ENCODE measurements at regions not wholly inside any gene's neighbourhood (a gene's known extent, or its start where the extent isn't known, plus 50 kb on each side); places are given as distances from the start of the nearest gene placed in this dataset.
"Not testable (repeated sequence)": the region's sequence is repeated elsewhere in the genome, so short reads cannot be mapped to it uniquely, and the experiment has no call there.

- no peak for DNase-seq
Measured at GRCh38 chr6:11425876-11426275, 111.7 kb upstream of the TMEM170B start.

GRCh38 chr6:11425431-11425871 lies 112.1 kb upstream of the TMEM170B start:
- DNase-seq: no peak

DNA sequence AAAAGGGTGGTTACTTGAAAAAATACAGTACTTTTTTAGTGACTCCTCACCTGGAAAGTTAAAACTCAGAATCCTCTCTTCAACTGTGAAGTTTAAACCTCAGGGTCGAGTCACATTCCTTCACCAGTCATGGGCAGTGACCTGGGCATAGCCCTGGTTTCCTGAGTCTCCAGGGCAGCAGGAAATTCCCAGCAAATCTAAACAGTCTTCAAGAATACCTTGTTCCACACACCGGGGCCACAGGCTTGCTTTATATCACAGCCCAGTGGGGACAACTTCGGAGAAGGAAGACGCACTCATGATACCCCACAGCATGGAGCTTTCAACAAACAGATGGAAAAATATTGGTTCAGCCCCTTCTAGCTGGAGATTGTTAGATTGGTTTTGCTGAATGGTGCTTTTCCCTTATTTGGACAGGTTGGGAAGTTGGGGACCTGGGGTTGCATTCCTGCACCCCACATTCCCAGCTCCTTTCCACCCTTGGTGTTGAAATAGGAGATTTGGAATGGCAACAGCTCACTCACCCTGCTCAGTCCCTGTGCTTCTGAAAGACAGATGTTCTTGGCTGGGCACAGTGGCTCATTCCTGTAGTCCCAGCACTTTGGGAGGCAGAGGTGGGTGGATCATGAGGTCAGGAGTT lies 113.0 kb upstream of the TMEM170B start:
- DNase-seq: no peak

- DNase-seq: no peak
Measured at GRCh38 chr6:11423667-11424066, 113.9 kb upstream of the TMEM170B start.

DNA sequence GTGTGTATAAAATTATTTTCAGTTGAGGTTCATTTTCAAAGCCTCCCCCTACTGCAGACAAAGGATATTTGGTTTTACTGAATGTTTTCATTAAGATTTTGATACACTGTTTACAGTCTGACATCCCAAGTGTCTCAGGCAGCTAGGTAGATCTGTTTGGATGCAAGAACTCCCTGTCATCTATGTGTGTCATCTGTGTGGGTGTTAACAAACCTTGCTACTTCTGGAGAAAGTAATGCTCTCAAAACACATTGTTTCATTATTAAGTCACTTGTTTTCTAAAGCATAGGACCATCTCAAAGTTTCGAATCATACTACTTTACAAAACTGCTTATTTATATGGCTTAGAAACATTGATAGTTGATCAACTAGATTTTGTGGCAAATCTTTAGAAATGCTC lies 114.5 kb upstream of the TMEM170B start:
- DNase-seq: no peak

DNA sequence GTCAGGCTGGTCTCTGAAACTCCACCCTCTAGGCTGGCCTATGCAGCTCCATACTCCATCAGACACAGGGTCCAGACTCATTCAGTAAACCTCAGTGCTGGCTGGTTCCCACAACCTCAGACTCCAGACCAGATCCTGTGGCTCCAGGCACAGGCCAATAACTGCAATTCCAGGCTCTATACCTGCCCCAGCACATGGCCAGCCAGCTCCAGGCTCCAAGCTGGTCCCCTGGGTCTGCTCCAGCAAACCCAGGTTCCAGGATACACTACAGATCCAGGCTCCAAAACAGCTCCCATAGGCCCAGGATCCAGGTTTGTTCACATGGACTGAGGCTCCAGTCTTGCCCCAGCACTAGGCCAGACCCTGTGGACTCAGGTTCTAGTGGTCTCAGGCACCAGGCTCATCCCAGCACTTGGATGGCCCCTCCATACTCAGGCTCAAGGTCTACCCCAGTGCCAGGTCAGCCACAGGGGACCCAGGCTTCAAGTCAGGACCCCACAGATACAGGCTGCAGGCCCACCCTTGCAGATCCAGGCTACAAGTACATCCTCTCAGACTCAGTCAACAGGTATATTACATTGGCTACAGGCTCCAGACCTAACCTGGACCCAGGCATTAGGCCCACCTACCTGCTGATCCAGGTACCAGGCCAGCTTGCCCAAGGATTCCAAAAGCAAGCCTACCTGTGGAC lies 117.6 kb upstream of the TMEM170B start:
- no peak for DNase-seq

- DNase-seq: no peak
Measured at GRCh38 chr6:11418290-11418905, 119.2 kb upstream of the TMEM170B start.

DNA sequence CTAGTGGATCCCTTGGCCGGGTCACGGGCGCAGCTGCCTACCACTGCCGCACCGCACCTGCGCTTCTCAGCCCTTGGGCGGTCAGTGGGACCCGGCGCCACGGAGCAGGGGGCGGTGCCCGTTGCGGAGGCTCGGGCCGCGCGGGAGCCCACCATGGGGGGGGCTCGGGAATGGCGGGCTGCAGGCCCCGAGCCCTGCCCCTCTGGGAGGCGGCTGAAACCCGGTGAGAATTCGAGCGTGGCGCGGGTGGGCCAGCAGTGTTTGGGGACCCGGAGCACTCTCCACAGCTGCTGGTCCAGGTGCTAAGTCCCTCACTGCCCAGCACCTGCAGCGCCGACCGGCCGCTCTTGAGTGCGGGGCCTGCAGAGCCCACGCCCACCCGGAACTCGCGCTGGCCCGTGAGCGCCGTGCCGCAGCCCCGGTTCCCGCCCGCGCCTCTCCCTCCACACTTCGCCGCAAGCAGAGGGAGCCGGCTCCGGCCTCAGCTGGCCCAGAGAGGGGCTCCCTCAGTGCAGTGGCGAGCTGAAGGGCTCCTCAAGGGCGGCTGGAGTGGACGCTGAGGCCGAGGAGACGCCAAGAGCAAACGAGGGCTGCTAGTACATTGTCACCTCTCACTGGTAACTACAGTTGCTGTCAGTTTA lies 120.5 kb upstream of the TMEM170B start:
- no peak for DNase-seq

DNA sequence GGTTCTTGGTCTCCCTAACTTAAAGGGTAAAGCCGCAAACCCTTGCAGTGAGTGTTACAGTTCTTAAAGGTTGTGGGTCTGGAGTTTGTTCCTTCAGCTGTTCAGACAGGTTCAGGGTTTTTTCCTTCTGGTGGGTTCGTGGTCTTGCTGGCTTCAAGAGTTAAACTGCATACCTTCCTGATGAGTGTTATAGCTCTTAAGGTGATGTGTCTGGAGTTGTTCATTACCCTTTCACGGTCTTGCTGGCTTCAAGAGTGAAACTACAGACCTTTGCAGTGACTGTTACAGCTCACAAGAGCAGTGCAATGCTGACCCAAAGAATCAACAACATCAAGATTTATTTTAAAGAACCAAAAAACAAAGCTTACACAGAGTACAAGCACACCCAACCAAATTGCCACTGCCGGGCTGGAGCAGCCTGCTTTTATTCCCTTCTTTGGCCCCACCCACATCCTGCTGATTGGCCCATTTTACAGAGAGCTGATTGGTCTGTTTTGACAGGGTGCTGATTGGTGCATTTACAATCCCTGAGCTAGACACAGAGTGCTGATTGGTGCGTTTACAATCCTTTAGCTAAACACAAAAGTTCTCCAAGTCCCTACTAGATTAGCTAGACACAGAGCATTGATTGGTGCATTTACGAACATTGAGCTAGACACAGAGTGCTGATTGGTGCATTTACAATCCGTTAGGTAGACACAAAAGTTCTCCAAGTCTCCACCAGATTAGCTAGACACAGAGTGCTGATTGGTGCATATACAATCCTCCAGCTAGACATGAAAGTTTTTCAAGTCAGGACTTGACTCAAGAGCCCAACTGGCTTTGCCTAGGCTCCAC lies 121.2 kb upstream of the TMEM170B start:
- DNase-seq: not testable (repeated sequence)

DNA sequence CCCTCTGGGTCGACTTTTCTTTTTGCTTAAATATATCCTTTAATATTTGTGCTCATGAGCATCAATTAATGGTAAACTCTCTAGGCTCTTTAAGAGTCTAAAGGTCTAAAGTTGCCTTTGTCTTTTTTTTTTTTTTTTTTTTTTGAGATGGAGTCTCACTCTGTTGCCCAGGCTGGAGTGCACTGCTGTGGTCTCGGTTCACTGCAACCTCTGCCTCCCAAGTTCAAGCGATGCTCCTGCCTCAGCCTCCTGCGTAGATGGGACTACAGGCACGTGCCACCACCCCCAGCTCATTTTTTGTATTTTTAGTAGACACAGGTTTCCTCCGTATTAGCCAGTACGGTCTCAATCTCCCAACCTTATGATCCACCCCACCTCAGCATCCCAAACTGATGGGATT lies 122.0 kb upstream of the TMEM170B start:
- DNase-seq: no peak

- DNase-seq: peak; percentile 39
Measured at GRCh38 chr6:11414176-11414963, 123.2 kb upstream of the TMEM170B start.

DNA sequence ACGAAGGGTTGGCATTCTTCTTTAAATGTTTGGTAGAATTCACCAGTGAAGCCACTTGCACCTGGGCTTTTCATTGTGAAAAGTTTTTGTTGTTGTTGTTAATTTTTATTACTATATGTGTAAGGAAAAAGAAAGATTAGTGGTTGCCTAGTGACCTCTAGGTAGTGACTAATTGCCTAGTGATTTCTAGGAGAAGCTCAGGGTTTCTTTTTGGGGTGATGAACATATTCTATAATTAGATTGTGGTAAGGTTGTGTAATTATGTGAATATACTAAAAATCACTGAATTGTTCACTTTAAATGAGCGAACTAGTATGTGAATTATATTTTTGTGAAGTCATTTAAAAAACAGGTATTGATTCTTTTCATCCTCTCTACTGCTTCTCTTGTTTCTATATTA lies 123.8 kb upstream of the TMEM170B start:
- DNase-seq: no peak

DNA sequence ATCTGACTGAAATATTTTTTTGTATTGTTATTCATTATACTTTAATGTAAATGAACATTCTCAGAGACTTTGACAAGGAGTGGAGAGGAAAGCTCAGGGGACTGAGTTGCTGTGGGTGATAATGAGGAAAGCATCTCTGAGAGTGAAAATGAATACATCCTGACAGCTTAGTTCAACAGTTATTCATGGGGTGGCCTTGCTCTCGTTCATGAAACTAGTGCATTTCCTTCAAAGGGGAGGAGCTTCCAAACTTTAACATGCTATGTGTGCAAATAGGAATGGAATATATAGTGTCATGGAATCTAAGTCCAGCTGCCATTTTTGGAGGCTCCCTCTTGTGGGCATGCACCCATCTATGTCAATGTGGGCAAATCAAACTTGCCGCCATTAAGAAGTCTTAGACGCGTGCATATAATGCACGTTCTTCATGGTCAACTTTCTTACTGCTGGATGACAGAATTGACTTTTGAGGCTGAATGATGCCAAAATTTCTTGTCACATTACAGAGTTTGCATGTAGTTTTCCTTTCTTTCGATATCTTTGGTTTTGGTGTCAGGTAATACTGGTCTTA lies 124.3 kb upstream of the TMEM170B start:
- no peak for DNase-seq

DNA sequence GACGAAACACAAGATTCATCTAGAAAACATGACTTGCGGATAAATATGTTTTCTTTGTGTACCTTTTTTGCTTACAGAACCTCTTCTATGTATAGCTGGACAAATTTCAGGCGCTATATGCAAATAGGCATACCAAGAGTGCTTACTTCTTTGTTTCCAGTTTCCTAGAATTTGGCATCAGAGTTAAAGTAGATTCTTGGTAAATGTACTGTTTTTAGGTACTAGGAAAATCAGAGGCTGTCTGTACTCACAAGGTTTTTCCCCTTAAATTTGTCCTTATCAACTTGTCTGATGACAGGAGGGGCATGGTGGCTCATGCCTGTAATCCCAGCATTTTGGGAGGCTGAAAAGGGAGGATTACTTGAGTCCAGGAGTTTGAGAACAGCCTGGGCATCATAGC lies 124.9 kb upstream of the TMEM170B start:
- no peak for DNase-seq

- DNase-seq: no peak
Measured at GRCh38 chr6:11412011-11412424, 125.5 kb upstream of the TMEM170B start.

DNA sequence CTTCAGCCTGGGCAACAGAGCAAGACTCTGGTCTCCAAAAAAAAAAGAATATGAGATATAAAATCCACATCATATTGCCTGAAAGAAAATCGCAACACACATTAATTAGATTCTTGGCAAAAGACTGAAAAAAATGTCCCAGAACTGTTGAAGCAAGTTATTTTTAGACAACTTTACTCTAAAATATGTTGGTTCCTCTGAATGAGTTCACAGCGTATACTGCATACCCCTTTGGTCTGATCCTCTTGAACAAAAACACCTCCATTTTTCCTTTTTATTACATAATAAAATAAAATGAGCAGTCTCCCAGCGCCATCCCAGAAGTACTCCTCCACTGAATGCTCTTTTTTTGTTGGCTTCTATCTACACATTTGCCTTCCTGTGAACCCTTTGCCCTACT lies 126.0 kb upstream of the TMEM170B start:
- DNase-seq: no peak

DNA sequence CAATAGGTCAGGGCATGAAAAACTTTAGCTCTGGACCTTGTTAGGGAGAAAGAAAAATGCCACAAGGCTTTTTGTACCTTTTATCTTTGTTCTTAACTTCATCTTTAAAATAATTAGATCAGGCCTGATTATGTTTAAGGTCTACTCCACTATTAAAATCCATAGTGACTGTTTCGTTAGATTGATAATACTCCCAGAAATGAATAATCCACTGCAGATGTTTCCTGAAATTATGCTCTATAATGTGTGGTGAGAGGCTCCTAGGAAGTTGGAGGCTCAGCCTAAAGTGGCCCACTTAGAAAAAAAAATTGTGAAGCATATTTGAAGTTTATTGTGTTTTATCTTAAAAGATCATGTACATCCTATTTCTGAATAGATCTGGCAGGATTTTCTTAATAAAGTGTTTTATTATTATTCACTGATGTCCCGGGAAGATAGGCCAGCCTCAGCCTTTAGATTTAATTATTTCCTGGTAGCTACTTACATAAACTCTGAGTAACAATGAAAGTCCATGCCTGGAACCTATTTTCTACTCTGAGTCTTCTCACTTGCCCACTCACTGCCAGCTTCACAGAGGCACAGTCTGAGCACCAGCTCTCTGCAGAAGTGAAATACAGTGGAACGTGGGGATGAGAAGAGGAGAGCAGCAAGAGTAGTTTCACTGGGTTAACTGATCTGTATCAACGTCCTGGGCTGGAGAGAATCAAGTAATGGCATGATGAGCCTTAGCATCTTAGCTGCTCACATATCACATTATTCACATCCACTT lies 126.8 kb upstream of the TMEM170B start:
- peak; percentile 38 for DNase-seq

- DNase-seq: no peak
Measured at GRCh38 chr6:11409371-11409770, 128.2 kb upstream of the TMEM170B start.

DNA sequence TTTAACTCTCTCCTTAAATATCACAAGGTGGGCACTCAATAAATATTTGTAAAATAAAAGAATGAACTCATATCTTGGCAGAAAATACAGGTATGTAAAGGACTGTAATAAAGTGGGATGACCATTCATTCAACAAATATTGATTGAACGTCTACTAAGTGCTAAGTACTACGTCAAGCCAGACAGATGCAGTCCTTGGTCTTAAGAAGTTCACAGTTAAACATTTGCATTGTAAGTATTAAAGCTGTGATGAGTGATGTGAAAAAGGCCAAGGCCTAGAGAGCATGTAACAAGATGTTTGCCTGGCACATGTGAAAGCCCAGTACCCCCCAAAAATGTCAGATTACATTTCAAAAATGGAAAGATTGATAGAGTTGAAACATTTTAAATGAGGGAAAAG lies 130.1 kb upstream of the TMEM170B start:
- no peak for DNase-seq

- no peak for DNase-seq
Measured at GRCh38 chr6:11404838-11405237, 132.7 kb upstream of the TMEM170B start.

DNA sequence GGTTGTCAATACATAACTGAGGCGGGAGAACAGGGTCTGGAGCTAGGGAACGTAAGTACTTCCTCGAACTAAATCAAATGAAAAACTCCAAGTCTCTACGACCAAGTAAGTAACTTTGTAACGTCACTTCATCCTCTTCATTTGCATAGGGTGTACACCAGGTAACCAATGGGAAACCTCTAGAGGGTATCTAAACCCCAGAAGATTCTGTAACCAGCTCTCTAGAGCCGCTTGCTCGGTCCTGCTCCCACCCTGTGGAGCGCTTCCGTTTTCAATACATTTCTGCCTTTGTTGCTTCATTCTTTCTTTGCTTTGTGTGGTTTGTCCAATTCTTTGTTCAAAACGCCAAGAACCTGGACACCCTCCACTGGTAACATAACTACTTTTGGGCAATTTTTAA lies 133.5 kb upstream of the TMEM170B start:
- no peak for DNase-seq

Measured in activated naive CD4-positive, alpha-beta T cell treated with Interleukin-2 at 50 U/mL for 16 hours (primary cell).